ENCODE measurements at regions not wholly inside any gene's neighbourhood (a gene's known extent, or its start where the extent isn't known, plus 50 kb on each side); places are given as distances from the start of the nearest gene placed in this dataset.

GRCh38 chr10:36073796-36074345 lies 431.8 kb upstream of the FZD8 start:
- H3K4me2 ChIP-seq (ENCODE audit: low read length): no peak overlapping the region
- no peaks in the 10 kb centered on the region for H3K79me2 ChIP-seq
- H3K4me1 ChIP-seq: no peaks in the 10 kb centered on the region
- TF ChIP-seq, protein P1, sequence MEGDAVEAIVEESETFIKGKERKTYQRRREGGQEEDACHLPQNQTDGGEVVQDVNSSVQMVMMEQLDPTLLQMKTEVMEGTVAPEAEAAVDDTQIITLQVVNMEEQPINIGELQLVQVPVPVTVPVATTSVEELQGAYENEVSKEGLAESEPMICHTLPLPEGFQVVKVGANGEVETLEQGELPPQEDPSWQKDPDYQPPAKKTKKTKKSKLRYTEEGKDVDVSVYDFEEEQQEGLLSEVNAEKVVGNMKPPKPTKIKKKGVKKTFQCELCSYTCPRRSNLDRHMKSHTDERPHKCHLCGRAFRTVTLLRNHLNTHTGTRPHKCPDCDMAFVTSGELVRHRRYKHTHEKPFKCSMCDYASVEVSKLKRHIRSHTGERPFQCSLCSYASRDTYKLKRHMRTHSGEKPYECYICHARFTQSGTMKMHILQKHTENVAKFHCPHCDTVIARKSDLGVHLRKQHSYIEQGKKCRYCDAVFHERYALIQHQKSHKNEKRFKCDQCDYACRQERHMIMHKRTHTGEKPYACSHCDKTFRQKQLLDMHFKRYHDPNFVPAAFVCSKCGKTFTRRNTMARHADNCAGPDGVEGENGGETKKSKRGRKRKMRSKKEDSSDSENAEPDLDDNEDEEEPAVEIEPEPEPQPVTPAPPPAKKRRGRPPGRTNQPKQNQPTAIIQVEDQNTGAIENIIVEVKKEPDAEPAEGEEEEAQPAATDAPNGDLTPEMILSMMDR (IDR thresholded peaks at IDR 0.05): no peak
- H3K27me3 ChIP-seq (ENCODE audit: control insufficient read depth, insufficient read depth, low read length): no peaks in the 10 kb centered on the region
- H3K4me3 ChIP-seq (ENCODE audit: low read depth, low read length): no peak overlapping the region
- no peak overlapping the region for H3K27ac ChIP-seq
- no peaks in the 10 kb centered on the region for H3K36me3 ChIP-seq (ENCODE audit: control insufficient read depth, insufficient read depth, low read length)
- no peaks in the 10 kb centered on the region for H3K9me3 ChIP-seq (ENCODE audit: control insufficient read depth, low read length)
- no peak overlapping the region for H2AFZ ChIP-seq
- H3K9ac ChIP-seq: no peak overlapping the region

DNA sequence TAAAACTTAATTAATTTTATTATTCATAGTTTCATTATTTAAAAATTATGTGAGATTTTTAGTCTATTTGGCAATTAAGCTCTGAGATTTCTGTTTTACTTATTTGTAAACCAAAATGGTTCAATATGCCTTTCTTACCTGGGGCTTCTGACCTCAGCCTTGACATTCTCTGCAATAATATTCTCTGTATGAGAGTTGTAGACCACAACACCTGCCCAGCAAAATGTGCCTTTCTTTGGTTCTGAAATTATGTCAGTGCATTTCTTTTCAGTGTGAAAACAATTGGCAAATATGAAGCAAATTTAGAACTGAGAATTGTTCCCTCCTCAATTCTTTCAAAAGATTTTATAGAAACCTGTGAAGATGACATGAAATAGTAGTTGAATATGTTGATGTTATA lies 426.4 kb upstream of the FZD8 start:
- H3K4me1 ChIP-seq: no peaks in the 10 kb centered on the region
- no peak overlapping the region for H3K9ac ChIP-seq
- H2AFZ ChIP-seq: no peak overlapping the region
- H3K27me3 ChIP-seq (ENCODE audit: control insufficient read depth, insufficient read depth, low read length): no peaks in the 10 kb centered on the region
- H3K9me3 ChIP-seq (ENCODE audit: control insufficient read depth, low read length): no peaks in the 10 kb centered on the region
- H3K79me2 ChIP-seq: no peaks in the 10 kb centered on the region
- no peak overlapping the region for H3K4me3 ChIP-seq (ENCODE audit: low read depth, low read length)
- no peak overlapping the region for H3K4me2 ChIP-seq (ENCODE audit: low read length)
- H3K27ac ChIP-seq: no peak overlapping the region
- no peaks in the 10 kb centered on the region for H3K36me3 ChIP-seq (ENCODE audit: control insufficient read depth, insufficient read depth, low read length)
- TF ChIP-seq, protein P1 (IDR thresholded peaks at IDR 0.05): no peak

DNA sequence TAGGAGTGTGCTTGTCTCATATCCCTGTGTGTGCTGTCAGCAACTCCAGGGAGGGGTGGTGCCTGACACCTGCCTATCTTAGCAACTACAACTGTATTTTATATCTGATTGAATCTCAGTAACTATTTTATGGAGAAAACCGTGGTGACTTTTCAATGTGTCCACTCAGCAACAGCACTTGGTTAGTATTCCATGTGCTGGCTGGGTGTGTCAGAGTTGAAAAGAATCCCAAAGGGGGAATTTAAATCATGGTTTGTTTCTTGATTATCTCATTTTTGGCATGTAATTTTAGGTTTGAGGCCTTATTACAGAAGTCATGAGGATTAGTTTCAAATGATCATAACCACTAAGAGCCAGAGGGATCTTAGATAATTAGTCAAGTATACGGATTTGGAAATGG lies 425.7 kb upstream of the FZD8 start:
- Histone ChIP-seq H3K79me2 (no peaks in the 10 kb centered on the region), H3K36me3 (ENCODE audit: control insufficient read depth, insufficient read depth, low read length) (no peaks in the 10 kb centered on the region), H3K9ac (no peak overlapping the region), H3K27me3 (ENCODE audit: control insufficient read depth, insufficient read depth, low read length) (no peaks in the 10 kb centered on the region), H2AFZ (no peak overlapping the region), H3K4me1 (no peaks in the 10 kb centered on the region), H3K27ac (no peak overlapping the region), H3K9me3 (ENCODE audit: control insufficient read depth, low read length) (no peaks in the 10 kb centered on the region), H3K4me2 (ENCODE audit: low read length) (no peak overlapping the region), H3K4me3 (ENCODE audit: low read depth, low read length) (no peak overlapping the region)
- TF ChIP-seq, protein P1 (IDR thresholded peaks at IDR 0.05): no peak

GRCh38 chr10:36066850-36067249 lies 424.8 kb upstream of the FZD8 start:
- Histone ChIP-seq H3K79me2 (no peaks in the 10 kb centered on the region), H3K9me3 (ENCODE audit: control insufficient read depth, low read length) (no peaks in the 10 kb centered on the region), H3K27ac (no peak overlapping the region), H3K36me3 (ENCODE audit: control insufficient read depth, insufficient read depth, low read length) (no peaks in the 10 kb centered on the region), H3K9ac (no peak overlapping the region), H3K4me2 (ENCODE audit: low read length) (no peak overlapping the region), H3K4me1 (no peaks in the 10 kb centered on the region), H3K27me3 (ENCODE audit: control insufficient read depth, insufficient read depth, low read length) (no peaks in the 10 kb centered on the region), H2AFZ (no peak overlapping the region), H3K4me3 (ENCODE audit: low read depth, low read length) (no peak overlapping the region)
- TF ChIP-seq, protein P1 (IDR thresholded peaks at IDR 0.05): no peak

- Histone ChIP-seq H3K36me3 (ENCODE audit: control insufficient read depth, insufficient read depth, low read length) (no peaks in the 10 kb centered on the region), H3K9ac (no peak overlapping the region), H3K79me2 (no peaks in the 10 kb centered on the region), H3K4me1 (no peaks in the 10 kb centered on the region), H3K27me3 (ENCODE audit: control insufficient read depth, insufficient read depth, low read length) (no peaks in the 10 kb centered on the region), H3K9me3 (ENCODE audit: control insufficient read depth, low read length) (no peaks in the 10 kb centered on the region), H3K4me2 (ENCODE audit: low read length) (no peak overlapping the region), H2AFZ (no peak overlapping the region), H3K27ac (no peak overlapping the region), H3K4me3 (ENCODE audit: low read depth, low read length) (no peak overlapping the region)
- TF ChIP-seq, protein P1 (IDR thresholded peaks at IDR 0.05): no peak
Observed at GRCh38 chr10:36066102-36066501, 424.0 kb upstream of the FZD8 start.

Data from parathyroid adenoma (tissue), 2 donors.